ENCODE measurements at regions not wholly inside any gene's neighbourhood (a gene's known extent, or its start where the extent isn't known, plus 50 kb on each side); places are given as distances from the start of the nearest gene placed in this dataset.

DNA sequence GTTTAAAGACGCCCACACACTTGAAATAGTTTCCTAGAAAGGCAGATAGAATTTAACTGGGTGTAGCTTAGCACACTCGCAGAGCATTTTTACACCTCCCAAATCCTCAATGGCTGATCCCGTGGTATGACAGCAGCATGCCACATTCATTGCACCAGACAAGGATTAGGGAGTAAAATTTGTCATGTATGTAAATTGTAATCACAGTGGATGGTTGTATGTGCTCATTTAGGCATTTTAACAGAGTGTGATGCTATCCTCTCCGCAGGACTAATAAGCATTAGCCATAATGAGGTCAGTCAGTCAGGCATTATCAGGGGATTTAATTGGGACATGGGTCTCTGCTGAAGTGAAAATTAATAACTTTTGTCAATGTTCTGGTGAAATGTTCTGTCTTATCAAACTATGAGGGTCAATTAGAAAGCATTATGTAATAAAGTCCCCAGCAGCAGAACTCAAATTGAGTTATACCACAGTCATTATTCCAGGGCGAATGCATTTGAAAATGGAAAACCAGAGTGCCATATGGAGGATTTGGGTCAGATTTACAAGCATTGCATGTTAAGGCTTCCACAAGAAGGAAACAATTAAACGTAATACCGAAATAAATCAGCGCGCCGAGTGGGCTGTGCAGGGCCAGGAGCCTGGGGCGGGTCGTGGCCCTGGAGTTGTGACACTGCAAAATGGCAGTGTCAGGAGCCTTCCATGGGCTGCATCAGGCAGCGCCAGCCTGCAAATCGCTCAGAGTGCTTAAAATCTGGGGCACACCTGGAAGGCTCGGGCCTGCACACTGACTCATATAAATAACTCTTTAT, 602.2 kb downstream of the BNC2 start:
- no peak for TF ChIP-seq ZFX (IDR thresholded peaks at IDR 0.05)
- TF ChIP-seq, protein P1, sequence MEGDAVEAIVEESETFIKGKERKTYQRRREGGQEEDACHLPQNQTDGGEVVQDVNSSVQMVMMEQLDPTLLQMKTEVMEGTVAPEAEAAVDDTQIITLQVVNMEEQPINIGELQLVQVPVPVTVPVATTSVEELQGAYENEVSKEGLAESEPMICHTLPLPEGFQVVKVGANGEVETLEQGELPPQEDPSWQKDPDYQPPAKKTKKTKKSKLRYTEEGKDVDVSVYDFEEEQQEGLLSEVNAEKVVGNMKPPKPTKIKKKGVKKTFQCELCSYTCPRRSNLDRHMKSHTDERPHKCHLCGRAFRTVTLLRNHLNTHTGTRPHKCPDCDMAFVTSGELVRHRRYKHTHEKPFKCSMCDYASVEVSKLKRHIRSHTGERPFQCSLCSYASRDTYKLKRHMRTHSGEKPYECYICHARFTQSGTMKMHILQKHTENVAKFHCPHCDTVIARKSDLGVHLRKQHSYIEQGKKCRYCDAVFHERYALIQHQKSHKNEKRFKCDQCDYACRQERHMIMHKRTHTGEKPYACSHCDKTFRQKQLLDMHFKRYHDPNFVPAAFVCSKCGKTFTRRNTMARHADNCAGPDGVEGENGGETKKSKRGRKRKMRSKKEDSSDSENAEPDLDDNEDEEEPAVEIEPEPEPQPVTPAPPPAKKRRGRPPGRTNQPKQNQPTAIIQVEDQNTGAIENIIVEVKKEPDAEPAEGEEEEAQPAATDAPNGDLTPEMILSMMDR (conservative IDR thresholded peaks at IDR 0.05): no peak
- peak overlapping the region; percentile 57; the same call in 1 of the 2 replicates for H3K27ac ChIP-seq

DNA sequence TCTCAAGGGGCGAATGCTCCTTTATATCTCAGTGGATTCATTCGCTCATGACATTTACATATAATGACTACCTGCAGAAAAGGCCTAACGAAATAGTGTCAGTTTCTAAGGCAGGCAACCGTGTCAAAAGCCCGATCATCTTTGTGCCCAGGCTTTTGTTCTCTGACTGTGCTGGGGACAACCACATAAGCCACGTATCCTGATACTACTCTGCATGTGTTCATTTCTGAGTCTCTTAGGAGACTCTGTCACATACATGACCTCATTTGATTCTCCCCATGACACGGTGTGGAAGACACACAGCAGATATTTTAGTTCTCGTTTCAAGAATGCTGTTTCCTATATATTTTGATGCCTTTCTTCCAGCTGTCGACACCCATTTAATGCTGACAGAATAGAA, 598.5 kb downstream of the BNC2 start:
- TF ChIP-seq ZFX (IDR thresholded peaks at IDR 0.05): no peak
- TF ChIP-seq, protein P1 (conservative IDR thresholded peaks at IDR 0.05): no peak
- no peak overlapping the region for H3K27ac ChIP-seq

DNA sequence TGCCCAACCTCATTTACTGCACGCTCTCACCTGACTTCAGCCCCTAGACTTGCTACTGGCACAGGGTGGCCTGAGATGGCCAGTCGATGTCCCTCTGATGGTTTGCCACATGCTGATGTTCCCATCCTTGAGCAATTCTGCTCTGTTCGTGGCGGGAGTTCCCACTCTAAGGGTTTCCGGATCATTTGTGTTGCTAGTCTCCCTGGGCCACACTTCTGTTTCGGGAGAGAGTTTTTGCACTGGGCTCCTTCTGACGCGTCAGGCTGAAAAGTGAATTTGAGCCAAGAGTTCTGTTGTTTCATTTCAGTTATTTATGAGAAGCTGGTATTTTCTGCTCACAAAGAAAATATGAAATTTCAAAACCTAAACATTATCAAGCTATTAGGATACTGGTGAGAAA, 597.7 kb downstream of the BNC2 start:
- no peak for TF ChIP-seq ZFX (IDR thresholded peaks at IDR 0.05)
- TF ChIP-seq, protein P1 (conservative IDR thresholded peaks at IDR 0.05): no peak
- H3K27ac ChIP-seq: no peak overlapping the region

DNA sequence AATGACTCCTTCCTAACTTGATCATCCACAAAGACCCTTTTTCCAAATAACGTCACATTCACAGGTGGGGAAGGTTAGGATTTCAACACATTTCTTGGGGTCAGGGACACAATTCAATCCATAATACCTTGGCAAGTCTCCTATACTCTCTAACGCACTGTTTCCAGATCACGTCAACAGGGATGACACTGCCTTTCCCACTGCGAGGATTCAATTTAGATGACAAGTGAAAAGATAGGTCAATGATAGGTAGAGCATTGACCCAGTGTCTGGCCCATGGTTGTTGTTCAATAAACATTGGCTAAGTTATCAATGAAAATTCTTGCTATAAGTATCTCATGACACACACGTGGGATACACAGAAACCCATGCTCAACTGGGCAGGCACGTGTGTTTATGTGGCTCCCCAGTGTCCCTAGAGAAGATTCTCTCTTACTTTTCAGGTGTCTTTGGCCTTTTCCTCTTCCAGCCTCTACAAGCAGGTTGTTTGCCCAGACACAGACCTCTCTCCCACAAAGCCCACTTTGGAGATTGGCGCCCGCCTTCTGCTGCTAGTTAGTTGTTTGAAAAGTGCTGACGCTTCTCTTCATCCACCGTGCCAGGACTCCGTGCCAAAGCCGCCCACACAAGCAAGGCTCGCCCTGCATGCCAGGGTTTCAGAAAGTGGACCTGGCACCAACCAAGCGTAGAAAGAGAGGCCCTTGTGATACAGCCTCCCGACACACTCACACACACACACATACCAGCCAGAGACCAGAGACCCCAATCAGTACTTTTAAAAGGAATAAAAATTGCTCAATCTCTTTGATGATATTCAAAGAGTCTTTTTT, 594.5 kb downstream of the BNC2 start:
- no peak overlapping the region for H3K27ac ChIP-seq

DNA sequence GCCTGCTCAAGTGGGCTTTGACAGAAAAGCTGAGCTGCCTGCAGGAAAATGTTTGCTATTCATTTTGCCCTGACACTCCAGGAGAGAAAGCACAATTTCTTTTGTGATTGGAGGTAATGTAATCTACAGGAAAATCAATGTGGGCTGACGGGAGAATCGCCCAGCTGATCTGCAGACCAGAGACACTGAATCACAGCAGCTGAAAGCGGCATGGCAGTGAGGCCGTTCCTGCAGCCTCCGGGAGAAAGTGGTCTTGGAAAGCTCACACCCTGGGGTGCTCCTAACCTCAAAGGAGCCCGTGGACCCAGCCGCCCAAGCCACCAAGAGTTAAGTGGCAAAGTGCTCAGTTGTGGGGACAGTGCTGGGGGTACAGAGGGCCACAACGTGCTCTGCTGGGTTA, 593.6 kb downstream of the BNC2 start:
- no peak overlapping the region for H3K27ac ChIP-seq
- TF ChIP-seq, protein P1 (conservative IDR thresholded peaks at IDR 0.05): no peak
- TF ChIP-seq ZFX (IDR thresholded peaks at IDR 0.05): no peak

More for the DNA sequence above, 594.5 kb downstream of the BNC2 start:
- no peak for TF ChIP-seq ZFX (IDR thresholded peaks at IDR 0.05)
- TF ChIP-seq, protein P1 (conservative IDR thresholded peaks at IDR 0.05): no peak

DNA sequence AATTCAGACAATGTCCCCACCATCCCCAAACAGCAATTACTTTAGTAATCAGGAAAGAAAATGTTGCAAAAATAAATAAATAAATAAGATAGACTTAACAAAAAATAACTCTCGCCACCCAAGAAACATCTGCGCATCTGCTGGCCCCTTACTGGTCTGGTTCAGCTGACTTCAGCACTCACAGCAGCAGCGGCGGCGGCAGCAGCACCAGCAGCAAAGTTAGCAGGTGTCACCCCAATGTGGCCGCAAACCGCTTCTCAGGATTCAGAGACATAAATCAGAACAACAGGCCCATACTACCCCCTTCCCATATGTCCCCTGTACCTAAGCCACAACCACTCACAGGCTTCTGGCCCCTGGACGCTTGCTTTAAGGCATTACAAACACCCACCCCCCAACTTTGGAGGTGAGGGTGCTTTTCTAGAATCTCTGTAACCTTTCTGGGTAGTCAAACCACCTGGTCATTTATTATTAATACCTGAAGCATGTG, 593.0 kb downstream of the BNC2 start:
- TF ChIP-seq ZFX (IDR thresholded peaks at IDR 0.05): no peak
- H3K27ac ChIP-seq: no peak overlapping the region

DNA sequence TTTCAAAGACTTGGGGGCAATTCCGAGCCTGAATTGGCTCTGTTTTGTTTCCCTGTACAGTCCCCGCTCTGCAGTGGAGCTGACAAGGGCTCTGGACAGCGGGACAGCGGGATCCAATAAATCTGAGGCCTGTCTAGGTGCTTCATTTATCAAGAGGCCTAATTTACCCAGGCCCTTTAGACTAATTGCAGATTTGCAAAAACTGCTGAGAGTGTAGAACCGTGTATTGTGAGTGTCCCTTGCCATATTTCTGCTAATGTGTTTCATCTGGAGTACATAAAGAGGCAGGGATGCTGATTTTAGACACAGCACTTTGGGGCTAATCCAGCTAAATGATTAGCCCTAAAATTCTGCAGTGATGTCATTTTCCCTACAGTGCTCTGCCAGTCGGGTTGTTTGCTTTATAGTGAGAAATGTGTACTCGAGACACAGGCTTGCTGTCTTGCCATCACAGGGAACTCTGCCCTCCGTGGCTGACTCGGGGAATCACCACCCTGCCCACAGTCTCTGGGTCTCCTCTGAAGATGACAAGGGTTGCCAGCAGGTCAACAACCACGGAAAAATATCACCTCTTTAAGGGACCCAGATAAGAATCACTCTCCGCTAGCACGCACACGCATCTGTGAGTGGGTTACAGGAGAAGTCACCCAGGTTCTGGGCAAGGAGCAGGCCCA, 592.0 kb downstream of the BNC2 start:
- no peak overlapping the region for H3K27ac ChIP-seq
- TF ChIP-seq, protein P1 (conservative IDR thresholded peaks at IDR 0.05): no peak
- no peak for TF ChIP-seq ZFX (IDR thresholded peaks at IDR 0.05)
